ENCODE measurements at regions not wholly inside any gene's neighbourhood (a gene's known extent, or its start where the extent isn't known, plus 50 kb on each side); places are given as distances from the start of the nearest gene placed in this dataset.

DNA sequence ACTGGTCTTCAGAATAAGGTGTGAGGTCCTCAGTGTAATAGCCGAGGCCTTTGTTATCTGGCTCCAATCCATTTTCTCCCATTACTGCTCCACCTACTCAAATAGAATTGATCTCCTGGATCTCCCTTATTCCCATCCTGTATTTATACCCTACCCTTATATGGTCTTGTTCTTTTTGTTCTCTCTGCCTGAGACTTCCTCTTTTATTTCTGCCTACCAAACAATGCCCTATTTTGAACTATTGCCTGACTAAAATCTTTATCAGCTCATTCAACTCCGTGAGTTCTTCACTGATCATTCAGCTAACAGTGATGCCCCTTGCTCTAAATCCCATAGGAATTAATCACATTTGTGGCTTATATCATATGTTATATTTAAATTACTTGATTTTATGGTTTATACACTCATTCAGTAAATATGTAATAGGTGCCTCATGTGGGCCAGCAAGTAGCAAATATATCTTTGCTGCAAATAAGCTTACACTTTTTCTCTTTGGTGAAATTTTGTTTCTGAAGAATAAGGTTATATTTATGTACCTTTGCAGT is 417.5 kb upstream of the MEF2C start:
- H3K23me2 ChIP-seq (ENCODE audit: low read depth, low read length): no peaks in the 10 kb centered on the region
- H2AK5ac ChIP-seq (ENCODE audit: low read depth, low read length): no peak overlapping the region
- no peak overlapping the region for H4K8ac ChIP-seq (ENCODE audit: extremely low read depth, insufficient read depth, low read length)
- no peak overlapping the region for H2BK15ac ChIP-seq (ENCODE audit: low read length)
- H3K56ac ChIP-seq (replicated peaks; ENCODE audit: insufficient read length, low read depth, low read length): no peak overlapping the region
- ChIA-PET POLR2A (ENCODE audit: partially characterized antibody) (no interaction called here), CTCF (ENCODE audit: partially characterized antibody) (interaction anchor here (1.4 kb wide), 1 partner anchor 570 kb away, joined by 3 read pairs; no protein-coding TSS in a partner anchor)
- no peaks in the 10 kb centered on the region for H3K79me1 ChIP-seq (ENCODE audit: low read depth, low read length)
- no peak overlapping the region for H3K4me2 ChIP-seq (ENCODE audit: insufficient read depth in 1 of 2, low read depth in 2 of 2, low read length in 2 of 2)
- H3K4me1 ChIP-seq (replicated peaks in 1 of 4; ENCODE audit: control insufficient read depth in 3 of 4, insufficient read depth in 4 of 4, low read length in 3 of 4): no peaks in the 10 kb centered on the region
- H3K79me2 ChIP-seq (ENCODE audit: control insufficient read depth in 1 of 2, insufficient read depth in 2 of 2, low read length in 2 of 2): no peaks in the 10 kb centered on the region
- WGBS, 2 experiments (ENCODE audit: extremely low coverage in 1 of 2, insufficient coverage in 1 of 2, insufficient read length in 1 of 2, insufficient replicate concordance in 2 of 2, low coverage in 1 of 2, low lambda C conversion rate in 2 of 2, missing lambda C conversion rate in 1 of 2): 86% methylated on average over 2 of the region's 2 CpGs; no CpG with 5 or more reads in 1 of the 2 experiments
- H4K91ac ChIP-seq (replicated peaks; ENCODE audit: insufficient read length, low read length): no peak overlapping the region
- no peak overlapping the region for H2BK120ac ChIP-seq (replicated peaks; ENCODE audit: low read depth, low read length)
- H3K27me3 ChIP-seq (replicated peaks in 1 of 4; ENCODE audit: control insufficient read depth in 3 of 4, extremely low read depth in 1 of 4, insufficient read depth in 3 of 4, low read length in 3 of 4): peaks cover 0 to 1% (median 0%) of the 10 kb centered on the region in 4 experiments; a peak in 1 of 7 replicates
- no peak overlapping the region for H3K27ac ChIP-seq (ENCODE audit: low read depth, low read length)
- H3K9me3 ChIP-seq (ENCODE audit: insufficient read depth in 2 of 2, low read depth in 1 of 2, low read length in 1 of 2): no peaks in the 10 kb centered on the region
- H4K5ac ChIP-seq (ENCODE audit: insufficient read length, low read depth, low read length): no peak overlapping the region
- no peak overlapping the region for H2BK20ac ChIP-seq (ENCODE audit: low read length)
- H3K14ac ChIP-seq (ENCODE audit: insufficient read length): no peak overlapping the region
- no peak overlapping the region for H2AFZ ChIP-seq (ENCODE audit: low read length)
- H2BK5ac ChIP-seq (ENCODE audit: low read depth, low read length): no peak overlapping the region
- H3K18ac ChIP-seq (ENCODE audit: extremely low read depth, low read length): no peak overlapping the region
- no peaks in the 10 kb centered on the region for H4K20me1 ChIP-seq (replicated peaks in 1 of 2; ENCODE audit: control insufficient read depth in 1 of 2, insufficient read depth in 2 of 2, low read length in 2 of 2)
- no peak overlapping the region for H3K4me3 ChIP-seq (ENCODE audit: extremely low read depth in 1 of 4, insufficient read depth in 2 of 4, low read depth in 3 of 4, low read length in 4 of 4)
- DNase-seq (ENCODE audit: low read depth in 1 of 2, low spot score in 2 of 2) (no peak), FAIRE-seq (no peak)
- H3K4ac ChIP-seq (replicated peaks; ENCODE audit: insufficient read length, low read depth, low read length): no peak overlapping the region
- TF ChIP-seq CTBP2 (IDR thresholded peaks at IDR 0.05; ENCODE audit: borderline replicate concordance, insufficient read depth, insufficient read length, low read length): no peak
- TF ChIP-seq FOSL1 (IDR thresholded peaks at IDR 0.05; ENCODE audit: insufficient read depth, low read depth, low read length): no peak
- no peak for TF ChIP-seq CREB1 (IDR thresholded peaks at IDR 0.05)
- no peak overlapping the region for H2BK12ac ChIP-seq (ENCODE audit: low read depth, low read length)
- H3K23ac ChIP-seq (ENCODE audit: insufficient read length): no peak overlapping the region
- H3K9ac ChIP-seq (replicated peaks in 1 of 4; ENCODE audit: extremely low read depth in 1 of 4, low read depth in 3 of 4, low read length in 3 of 4): no peak overlapping the region
- no peaks in the 10 kb centered on the region; a peak in 1 of 8 replicates for H3K36me3 ChIP-seq (ENCODE audit: control insufficient read depth in 2 of 4, insufficient read depth in 4 of 4, low read length in 3 of 4)
